Adipocyte (in vitro differentiated cells): ENCODE measurements at regions not wholly inside any gene's neighbourhood (a gene's known extent, or its start where the extent isn't known, plus 50 kb on each side); places are given as distances from the start of the nearest gene placed in this dataset.
A peak's percentile ranks its signal among the peaks of the same experiment; 100 is the strongest.

Experiments used
- DNase-seq: peaks from one replicate; pipeline ENCODE4 v3.0.0-alpha.2; 2015; ENCODE audit warnings: low read depth
- H3K27me3 ChIP-seq: replicated peaks from 2 replicates; pipeline ENCODE4 v1.7.0; 2013; ENCODE audit warnings: mild to moderate bottlenecking, low read length, moderate library complexity; ENCODE audit not compliant: control insufficient read depth, insufficient read depth
- H3K36me3 ChIP-seq: 2 replicates; pipeline ENCODE4 v1.7.0; 2013; ENCODE audit warnings: low read length, mild to moderate bottlenecking, moderate library complexity; ENCODE audit not compliant: control insufficient read depth, insufficient read depth, severe bottlenecking
- H3K4me1 ChIP-seq: 2 replicates; pipeline ENCODE4 v1.7.0; 2013; ENCODE audit warnings: mild to moderate bottlenecking, low read length, moderate library complexity; ENCODE audit not compliant: control insufficient read depth, insufficient read depth
- H3K4me3 ChIP-seq: 2 replicates; pipeline ENCODE4 v1.7.0; 2013; ENCODE audit warnings: mild to moderate bottlenecking, low read length, moderate library complexity
- H3K9ac ChIP-seq: 2 replicates; pipeline ENCODE4 v1.7.0; 2013; ENCODE audit warnings: mild to moderate bottlenecking, low read length, moderate library complexity
- H3K9me3 ChIP-seq: 2 replicates; pipeline ENCODE4 v1.7.0; 2013; ENCODE audit warnings: mild to moderate bottlenecking, low read length, moderate library complexity; ENCODE audit not compliant: control insufficient read depth

GRCh38 chr16:86897486-86897885 is 319.1 kb downstream of the FOXL1 start:
- Histone ChIP-seq H3K4me1 (no peaks in the 10 kb centered on the region), H3K9ac (no peak overlapping the region)

GRCh38 chr16:86898386-86898785 is 320.0 kb downstream of the FOXL1 start:
- Histone ChIP-seq H3K27me3 (peaks cover 55% of the 10 kb centered on the region), H3K9me3 (no peaks in the 10 kb centered on the region), H3K9ac (no peak overlapping the region), H3K4me3 (no peak overlapping the region), H3K4me1 (no peaks in the 10 kb centered on the region), H3K36me3 (no peaks in the 10 kb centered on the region)
- DNase-seq: no peak

More at GRCh38 chr16:86897486-86897885, 319.1 kb downstream of the FOXL1 start:
- DNase-seq: no peak
- Histone ChIP-seq H3K9me3 (no peaks in the 10 kb centered on the region), H3K4me3 (no peak overlapping the region), H3K27me3 (peaks cover 55% of the 10 kb centered on the region), H3K36me3 (no peaks in the 10 kb centered on the region)

GRCh38 chr16:86899151-86899550 is 320.8 kb downstream of the FOXL1 start:
- no peaks in the 10 kb centered on the region for H3K9me3 ChIP-seq
- DNase-seq: no peak
- H3K36me3 ChIP-seq: no peaks in the 10 kb centered on the region
- H3K4me1 ChIP-seq: no peaks in the 10 kb centered on the region
- H3K27me3 ChIP-seq: peaks cover 54% of the 10 kb centered on the region
- H3K9ac ChIP-seq: no peak overlapping the region
- H3K4me3 ChIP-seq: no peak overlapping the region

GRCh38 chr16:86899757-86900156 is 321.4 kb downstream of the FOXL1 start:
- H3K9me3 ChIP-seq: no peaks in the 10 kb centered on the region
- H3K36me3 ChIP-seq: no peaks in the 10 kb centered on the region
- H3K4me1 ChIP-seq: no peaks in the 10 kb centered on the region
- no peak overlapping the region for H3K9ac ChIP-seq
- no peak overlapping the region for H3K4me3 ChIP-seq
- H3K27me3 ChIP-seq: peaks cover 54% of the 10 kb centered on the region
- DNase-seq: peak; percentile 10

GRCh38 chr16:86901483-86901882 is 323.1 kb downstream of the FOXL1 start:
- Histone ChIP-seq H3K36me3 (no peaks in the 10 kb centered on the region), H3K27me3 (peaks cover 50% of the 10 kb centered on the region), H3K4me3 (no peak overlapping the region), H3K4me1 (no peaks in the 10 kb centered on the region), H3K9ac (no peak overlapping the region), H3K9me3 (no peaks in the 10 kb centered on the region)
- peak; percentile 17 for DNase-seq

- H3K27me3 ChIP-seq: peaks cover 49% of the 10 kb centered on the region
- no peaks in the 10 kb centered on the region for H3K36me3 ChIP-seq
- H3K4me1 ChIP-seq: no peaks in the 10 kb centered on the region
- no peak for DNase-seq
- H3K9ac ChIP-seq: no peak overlapping the region
- no peak overlapping the region for H3K4me3 ChIP-seq
- no peaks in the 10 kb centered on the region for H3K9me3 ChIP-seq
Measured at GRCh38 chr16:86902656-86903001, 324.3 kb downstream of the FOXL1 start.

GRCh38 chr16:86903068-86903467 is 324.7 kb downstream of the FOXL1 start:
- no peaks in the 10 kb centered on the region for H3K36me3 ChIP-seq
- H3K4me3 ChIP-seq: no peak overlapping the region
- peaks cover 47% of the 10 kb centered on the region for H3K27me3 ChIP-seq
- no peaks in the 10 kb centered on the region for H3K4me1 ChIP-seq
- no peak overlapping the region for H3K9ac ChIP-seq
- DNase-seq: no peak
- H3K9me3 ChIP-seq: no peaks in the 10 kb centered on the region

GRCh38 chr16:86905302-86905701 is 327.0 kb downstream of the FOXL1 start:
- no peak for DNase-seq
- H3K9me3 ChIP-seq: no peaks in the 10 kb centered on the region
- no peaks in the 10 kb centered on the region for H3K36me3 ChIP-seq
- H3K4me3 ChIP-seq: no peak overlapping the region
- H3K9ac ChIP-seq: no peak overlapping the region
- peaks cover 50% of the 10 kb centered on the region for H3K27me3 ChIP-seq
- H3K4me1 ChIP-seq: no peaks in the 10 kb centered on the region

- DNase-seq: no peak
- no peaks in the 10 kb centered on the region for H3K36me3 ChIP-seq
- no peak overlapping the region for H3K4me3 ChIP-seq
- H3K4me1 ChIP-seq: no peaks in the 10 kb centered on the region
- no peak overlapping the region for H3K9ac ChIP-seq
- no peaks in the 10 kb centered on the region for H3K9me3 ChIP-seq
- H3K27me3 ChIP-seq: peaks cover 53% of the 10 kb centered on the region
Measured at GRCh38 chr16:86906623-86907022, 328.3 kb downstream of the FOXL1 start.

- H3K27me3 ChIP-seq: peaks cover 34% of the 10 kb centered on the region
- no peaks in the 10 kb centered on the region for H3K9me3 ChIP-seq
- H3K36me3 ChIP-seq: no peaks in the 10 kb centered on the region
- H3K4me1 ChIP-seq: no peaks in the 10 kb centered on the region
- no peak overlapping the region for H3K9ac ChIP-seq
- H3K4me3 ChIP-seq: no peak overlapping the region
- no peak for DNase-seq
Measured at GRCh38 chr16:86909359-86910160, 331.2 kb downstream of the FOXL1 start.

GRCh38 chr16:86910161-86910769 is 331.9 kb downstream of the FOXL1 start:
- no peak for DNase-seq
- Histone ChIP-seq H3K9me3 (no peaks in the 10 kb centered on the region), H3K9ac (no peak overlapping the region), H3K4me3 (no peak overlapping the region), H3K36me3 (no peaks in the 10 kb centered on the region), H3K27me3 (peaks cover 32% of the 10 kb centered on the region), H3K4me1 (no peaks in the 10 kb centered on the region)
